H4 (cell line): ENCODE measurements at regions not wholly inside any gene's neighbourhood (a gene's known extent, or its start where the extent isn't known, plus 50 kb on each side); places are given as distances from the start of the nearest gene placed in this dataset.
"Not testable (repeated sequence)": the region's sequence is repeated elsewhere in the genome, so short reads cannot be mapped to it uniquely, and the experiment has no call there.

Source experiments
- DNase-seq: peaks from one replicate; pipeline ENCODE4 v3.0.0-alpha.2; 2015; ENCODE audit warnings: low spot score

- no peak for DNase-seq
Observed at GRCh38 chr6:96743496-96743895, 93.8 kb downstream of the GPR63 start.

GRCh38 chr6:96742702-96743101 lies 94.6 kb downstream of the GPR63 start:
- DNase-seq, result no peak

- DNase-seq, result no peak
Observed at GRCh38 chr6:96735332-96735731, 101.9 kb downstream of the GPR63 start.

GRCh38 chr6:96727144-96727543 lies 110.1 kb downstream of the GPR63 start:
- no peak for DNase-seq

- DNase-seq, result no peak
Observed at GRCh38 chr6:96725296-96725695, 112.0 kb downstream of the GPR63 start.

GRCh38 chr6:96724641-96725040 lies 112.6 kb downstream of the GPR63 start:
- DNase-seq, result no peak

GRCh38 chr6:96723362-96723761 lies 113.9 kb downstream of the GPR63 start:
- DNase-seq, result no peak

GRCh38 chr6:96721227-96721626 lies 116.0 kb downstream of the GPR63 start:
- peak; percentile 13 for DNase-seq

GRCh38 chr6:96716221-96716620 lies 121.1 kb downstream of the GPR63 start:
- DNase-seq, result no peak

- no peak for DNase-seq
Observed at GRCh38 chr6:96715608-96716007, 121.7 kb downstream of the GPR63 start.

GRCh38 chr6:96704713-96705112 lies 132.6 kb downstream of the GPR63 start:
- DNase-seq, result no peak

- no peak for DNase-seq
Observed at GRCh38 chr6:96702626-96703025, 134.7 kb downstream of the GPR63 start.

GRCh38 chr6:96700915-96701314 lies 136.4 kb downstream of the GPR63 start:
- DNase-seq, result no peak

- not testable (repeated sequence) for DNase-seq
Observed at GRCh38 chr6:96694429-96694828, 131.5 kb downstream of the FHL5 start.

- DNase-seq, result no peak
Observed at GRCh38 chr6:96687121-96687520, 124.2 kb downstream of the FHL5 start.

GRCh38 chr6:96685702-96686101 lies 122.8 kb downstream of the FHL5 start:
- DNase-seq, result no peak

GRCh38 chr6:96683819-96684528 lies 121.0 kb downstream of the FHL5 start:
- DNase-seq, result no peak

GRCh38 chr6:96682017-96682416 lies 119.1 kb downstream of the FHL5 start:
- no peak for DNase-seq

GRCh38 chr6:96675597-96675996 lies 112.7 kb downstream of the FHL5 start:
- DNase-seq, result no peak
